ENCODE measurements at regions not wholly inside any gene's neighbourhood (a gene's known extent, or its start where the extent isn't known, plus 50 kb on each side); places are given as distances from the start of the nearest gene placed in this dataset.

DNA sequence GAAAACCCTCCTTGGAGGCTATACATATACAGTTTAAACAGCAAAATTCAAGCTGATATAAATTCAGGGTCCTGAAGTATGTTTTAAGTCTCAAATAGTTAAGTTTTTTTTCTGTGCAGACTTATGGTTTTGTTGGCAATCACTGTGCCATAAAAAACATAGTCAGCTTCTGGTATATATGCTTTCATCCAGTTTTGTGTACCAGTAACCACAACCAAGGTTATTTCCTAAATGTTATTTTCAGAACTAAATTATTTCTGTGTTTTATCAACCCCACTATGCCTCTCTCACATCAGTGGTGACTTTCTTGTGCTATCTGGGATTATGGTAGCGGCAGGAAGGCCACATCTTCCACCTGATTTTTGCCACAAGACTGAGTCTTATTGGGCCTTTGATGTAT lies 107.7 kb upstream of the SMARCA2 start:
- TF ChIP-seq, protein P1, sequence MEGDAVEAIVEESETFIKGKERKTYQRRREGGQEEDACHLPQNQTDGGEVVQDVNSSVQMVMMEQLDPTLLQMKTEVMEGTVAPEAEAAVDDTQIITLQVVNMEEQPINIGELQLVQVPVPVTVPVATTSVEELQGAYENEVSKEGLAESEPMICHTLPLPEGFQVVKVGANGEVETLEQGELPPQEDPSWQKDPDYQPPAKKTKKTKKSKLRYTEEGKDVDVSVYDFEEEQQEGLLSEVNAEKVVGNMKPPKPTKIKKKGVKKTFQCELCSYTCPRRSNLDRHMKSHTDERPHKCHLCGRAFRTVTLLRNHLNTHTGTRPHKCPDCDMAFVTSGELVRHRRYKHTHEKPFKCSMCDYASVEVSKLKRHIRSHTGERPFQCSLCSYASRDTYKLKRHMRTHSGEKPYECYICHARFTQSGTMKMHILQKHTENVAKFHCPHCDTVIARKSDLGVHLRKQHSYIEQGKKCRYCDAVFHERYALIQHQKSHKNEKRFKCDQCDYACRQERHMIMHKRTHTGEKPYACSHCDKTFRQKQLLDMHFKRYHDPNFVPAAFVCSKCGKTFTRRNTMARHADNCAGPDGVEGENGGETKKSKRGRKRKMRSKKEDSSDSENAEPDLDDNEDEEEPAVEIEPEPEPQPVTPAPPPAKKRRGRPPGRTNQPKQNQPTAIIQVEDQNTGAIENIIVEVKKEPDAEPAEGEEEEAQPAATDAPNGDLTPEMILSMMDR (IDR thresholded peaks at IDR 0.05; ENCODE audit: insufficient read depth, low read depth, low read length, missing control alignments), result no peak

DNA sequence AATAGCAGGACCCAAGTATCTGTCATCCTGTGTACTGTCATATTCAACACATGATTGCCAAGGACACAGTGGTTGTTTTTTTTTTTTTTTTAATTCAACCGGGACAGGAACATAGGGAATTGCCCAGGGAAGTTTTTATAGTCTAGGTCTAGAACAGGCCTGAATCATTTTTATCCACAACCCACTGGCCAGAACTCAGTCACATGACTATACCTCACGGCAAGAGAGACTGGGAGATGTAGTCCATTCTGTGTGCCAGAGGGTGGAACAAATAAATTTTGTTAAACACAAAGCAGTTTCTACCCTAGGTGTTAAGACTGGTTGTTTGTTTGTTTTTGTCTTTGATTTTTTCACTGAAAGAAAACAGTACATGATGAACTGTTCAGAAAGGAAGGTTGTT lies 105.8 kb upstream of the SMARCA2 start:
- DNase-seq (ENCODE audit: low read depth), result no peak
- TF ChIP-seq, protein P1 (IDR thresholded peaks at IDR 0.05; ENCODE audit: insufficient read depth, low read depth, low read length, missing control alignments), result no peak
- H3K4me3 ChIP-seq (ENCODE audit: low read depth, low read length), result no peak overlapping the region

More for the DNA sequence above, 107.7 kb upstream of the SMARCA2 start:
- no peak for DNase-seq (ENCODE audit: low read depth)
- H3K4me3 ChIP-seq (ENCODE audit: low read depth, low read length), result no peak overlapping the region

DNA sequence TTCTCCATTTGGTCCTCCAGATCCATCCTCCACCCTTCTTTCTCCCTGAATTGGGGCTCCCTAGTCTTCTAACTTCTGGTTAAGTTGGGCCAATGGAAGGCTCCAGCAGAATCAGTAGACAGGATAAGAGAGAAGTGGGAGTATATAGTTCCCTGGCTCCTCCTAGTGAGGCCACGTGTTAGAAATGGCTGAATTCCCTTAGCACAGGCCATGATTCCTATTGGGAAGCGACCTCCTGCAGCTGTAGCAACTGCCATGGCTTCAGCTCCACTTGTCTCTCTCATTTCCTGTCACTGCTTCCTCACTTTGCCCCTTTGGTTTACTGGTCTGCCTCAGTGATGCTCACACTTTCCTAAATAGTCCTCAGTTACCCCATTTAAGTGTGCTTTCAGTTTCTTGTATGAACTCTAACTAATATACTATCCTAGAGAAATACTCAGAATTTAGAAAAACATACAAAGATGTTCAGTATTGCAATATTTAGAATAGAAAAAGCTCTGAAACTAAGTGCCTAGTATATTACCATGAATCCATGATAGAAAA lies 104.8 kb upstream of the SMARCA2 start:
- TF ChIP-seq, protein P1 (IDR thresholded peaks at IDR 0.05; ENCODE audit: insufficient read depth, low read depth, low read length, missing control alignments), result no peak
- DNase-seq (ENCODE audit: low read depth), result no peak
- no peak overlapping the region for H3K4me3 ChIP-seq (ENCODE audit: low read depth, low read length)

GRCh38 chr9:1913631-1914330 lies 101.4 kb upstream of the SMARCA2 start:
- no peak for DNase-seq (ENCODE audit: low read depth)
- H3K4me3 ChIP-seq (ENCODE audit: low read depth, low read length), result no peak overlapping the region
- TF ChIP-seq, protein P1 (IDR thresholded peaks at IDR 0.05; ENCODE audit: insufficient read depth, low read depth, low read length, missing control alignments), result no peak

DNA sequence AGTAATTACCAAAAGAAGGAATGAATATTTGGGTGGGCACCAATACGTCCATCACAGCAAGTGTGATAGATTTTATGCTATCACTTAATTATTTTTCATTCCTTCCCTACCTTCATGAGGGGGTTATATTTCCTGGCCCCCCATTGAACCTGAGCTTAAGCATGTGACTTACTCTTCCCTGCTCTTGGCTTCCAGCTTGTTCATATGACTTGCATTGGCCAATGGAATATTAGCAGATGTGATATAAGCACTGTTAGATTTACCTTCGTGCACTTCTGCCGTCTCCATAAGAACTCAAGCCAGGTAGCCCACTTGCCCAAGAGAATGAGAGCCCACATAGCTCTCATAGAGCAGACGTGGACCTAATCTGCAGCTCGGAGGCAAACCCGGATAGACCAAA lies 99.1 kb upstream of the SMARCA2 start:
- no peak for DNase-seq (ENCODE audit: low read depth)
- TF ChIP-seq, protein P1 (IDR thresholded peaks at IDR 0.05; ENCODE audit: insufficient read depth, low read depth, low read length, missing control alignments), result no peak
- no peak overlapping the region for H3K4me3 ChIP-seq (ENCODE audit: low read depth, low read length)

DNA sequence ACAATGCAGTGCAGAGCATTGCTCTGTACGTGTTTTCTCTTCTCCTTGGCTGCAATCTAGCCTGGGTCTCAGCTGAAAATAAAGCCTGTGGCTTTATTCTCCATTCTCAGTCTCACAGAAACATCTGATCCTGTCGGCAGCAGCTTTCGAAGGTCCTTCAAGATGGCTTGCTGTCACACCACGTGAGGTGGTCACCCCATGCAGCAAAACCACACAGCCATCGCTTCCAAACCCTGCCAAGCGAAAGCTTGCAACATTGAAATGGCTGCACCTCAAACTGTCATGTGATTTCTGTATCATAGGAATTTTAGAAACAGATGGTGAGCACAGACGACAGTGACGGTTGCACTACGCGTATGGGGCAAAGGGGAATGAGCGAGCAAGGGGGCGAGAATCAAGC lies 98.5 kb upstream of the SMARCA2 start:
- TF ChIP-seq, protein P1 (IDR thresholded peaks at IDR 0.05; ENCODE audit: insufficient read depth, low read depth, low read length, missing control alignments), result no peak
- no peak for DNase-seq (ENCODE audit: low read depth)
- H3K4me3 ChIP-seq (ENCODE audit: low read depth, low read length), result no peak overlapping the region
